ENCODE measurements at regions not wholly inside any gene's neighbourhood (a gene's known extent, or its start where the extent isn't known, plus 50 kb on each side); places are given as distances from the start of the nearest gene placed in this dataset.

DNA sequence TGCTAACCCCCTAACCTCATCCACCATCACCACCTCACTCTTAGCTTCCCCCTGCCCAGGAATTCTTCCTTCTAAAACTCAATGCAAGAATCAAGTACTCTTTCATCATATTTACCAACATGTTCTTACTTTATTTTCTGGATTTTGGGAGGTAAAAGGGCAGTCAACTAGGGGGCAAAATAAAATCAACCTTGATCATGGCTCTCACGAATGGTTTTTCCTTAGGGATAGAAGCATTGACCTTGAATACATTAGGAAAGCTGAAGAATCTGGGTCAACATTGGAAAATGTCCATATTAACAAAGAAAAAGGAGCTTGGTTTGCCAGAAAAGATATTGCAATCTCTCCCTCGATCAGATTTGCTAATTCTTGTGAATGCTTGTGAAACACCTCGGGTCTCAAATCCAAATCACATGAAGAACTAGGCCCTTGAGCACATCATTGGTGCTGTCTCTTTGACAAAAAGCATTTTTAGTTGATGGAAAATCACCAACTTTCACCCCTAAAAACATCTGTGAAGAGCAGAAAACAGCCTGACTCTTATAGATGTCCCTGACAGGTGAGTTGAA is 58.9 kb downstream of the ZC3H11B start:
- POLR2A ChIA-PET (ENCODE audit: partially characterized antibody), result no interaction called here
- no peak overlapping the region for H3K4me3 ChIP-seq (ENCODE audit: extremely low read depth in 1 of 4, insufficient read depth in 2 of 4, low read depth in 3 of 4, low read length in 4 of 4)
- no peak overlapping the region for H2BK120ac ChIP-seq (replicated peaks; ENCODE audit: low read depth, low read length)
- no peak overlapping the region for H2BK12ac ChIP-seq (ENCODE audit: low read depth, low read length)
- no peaks in the 10 kb centered on the region for H3K27me3 ChIP-seq (replicated peaks in 1 of 4; ENCODE audit: control insufficient read depth in 3 of 4, extremely low read depth in 1 of 4, insufficient read depth in 3 of 4, low read length in 3 of 4)
- H2AFZ ChIP-seq (ENCODE audit: low read length), result no peak overlapping the region
- H2BK20ac ChIP-seq (ENCODE audit: low read length), result no peak overlapping the region
- no peaks in the 10 kb centered on the region for H3K9me3 ChIP-seq (ENCODE audit: insufficient read depth in 2 of 2, low read depth in 1 of 2, low read length in 1 of 2)
- no peak overlapping the region for H3K4me2 ChIP-seq (ENCODE audit: insufficient read depth in 1 of 2, low read depth in 2 of 2, low read length in 2 of 2)
- H3K23me2 ChIP-seq (ENCODE audit: low read depth, low read length), result no peaks in the 10 kb centered on the region
- H3K79me1 ChIP-seq (ENCODE audit: low read depth, low read length), result no peaks in the 10 kb centered on the region
- CTCF ChIA-PET (ENCODE audit: partially characterized antibody), result interaction anchor here (0.6 to 1.1 kb wide), 3 partner anchors 13 to 168 kb away, joined by 3 to 6 read pairs (median 3); no protein-coding TSS in a partner anchor
- no peak overlapping the region for H2BK5ac ChIP-seq (ENCODE audit: low read depth, low read length)
- no peak overlapping the region for H3K18ac ChIP-seq (ENCODE audit: extremely low read depth, low read length)
- H4K8ac ChIP-seq (ENCODE audit: extremely low read depth, insufficient read depth, low read length), result no peak overlapping the region
- no peak overlapping the region for H3K23ac ChIP-seq (ENCODE audit: insufficient read length)
- H4K91ac ChIP-seq (replicated peaks; ENCODE audit: insufficient read length, low read length), result no peak overlapping the region
- no peak overlapping the region for H3K9ac ChIP-seq (replicated peaks in 1 of 4; ENCODE audit: extremely low read depth in 1 of 4, low read depth in 3 of 4, low read length in 3 of 4)
- H4K20me1 ChIP-seq (replicated peaks in 1 of 2; ENCODE audit: control insufficient read depth in 1 of 2, insufficient read depth in 2 of 2, low read length in 2 of 2), result no peaks in the 10 kb centered on the region
- H3K4ac ChIP-seq (replicated peaks; ENCODE audit: insufficient read length, low read depth, low read length), result no peak overlapping the region
- no peak overlapping the region for H3K27ac ChIP-seq (ENCODE audit: low read depth, low read length)
- no peak overlapping the region for H3K56ac ChIP-seq (replicated peaks; ENCODE audit: insufficient read length, low read depth, low read length)
- peaks cover 0 to 6% (median 2%) of the 10 kb centered on the region in 4 experiments; a peak in 2 of 7 replicates for H3K4me1 ChIP-seq (replicated peaks in 1 of 4; ENCODE audit: control insufficient read depth in 3 of 4, insufficient read depth in 4 of 4, low read length in 3 of 4)
- no peak overlapping the region for H2AK5ac ChIP-seq (ENCODE audit: low read depth, low read length)
- FAIRE-seq (no peak), DNase-seq (ENCODE audit: low read depth in 1 of 2, low spot score in 2 of 2) (no peak)
- 84% methylated on average over 3 of the region's 3 CpGs; no CpG with 5 or more reads in 1 of the 2 experiments for WGBS, 2 experiments (ENCODE audit: extremely low coverage in 1 of 2, insufficient coverage in 1 of 2, insufficient read length in 1 of 2, insufficient replicate concordance in 2 of 2, low coverage in 1 of 2, low lambda C conversion rate in 2 of 2, missing lambda C conversion rate in 1 of 2)
- no peaks in the 10 kb centered on the region for H3K36me3 ChIP-seq (ENCODE audit: control insufficient read depth in 2 of 4, insufficient read depth in 4 of 4, low read length in 3 of 4)
- no peak overlapping the region for H3K14ac ChIP-seq (ENCODE audit: insufficient read length)
- H4K5ac ChIP-seq (ENCODE audit: insufficient read length, low read depth, low read length), result no peak overlapping the region
- no peak overlapping the region for H2BK15ac ChIP-seq (ENCODE audit: low read length)
- H3K79me2 ChIP-seq (ENCODE audit: control insufficient read depth in 1 of 2, insufficient read depth in 2 of 2, low read length in 2 of 2), result no peaks in the 10 kb centered on the region
- no peak for TF ChIP-seq HDAC2 (IDR thresholded peaks at IDR 0.05; ENCODE audit: borderline replicate concordance in 1 of 2, low read depth in 2 of 2, low read length in 2 of 2)
- TF ChIP-seq TEAD4 (IDR thresholded peaks at IDR 0.05; ENCODE audit: low read depth, low read length), result no peak
- no peak for TF ChIP-seq CBX5 (IDR thresholded peaks at IDR 0.05; ENCODE audit: low read depth, low read length)
- no peak for TF ChIP-seq CHD2 (IDR thresholded peaks at IDR 0.05; ENCODE audit: low read length)
- no peak for TF ChIP-seq EP300 (IDR thresholded peaks at IDR 0.05; ENCODE audit: borderline replicate concordance in 1 of 2, low read depth in 2 of 2, low read length in 2 of 2)
- no peak for TF ChIP-seq SIN3A (conservative IDR thresholded peaks at IDR 0.05 in 1 of 2, IDR thresholded peaks at IDR 0.05 in 1 of 2; ENCODE audit: low read depth in 1 of 2, low read length in 2 of 2)
- TF ChIP-seq MAFK (IDR thresholded peaks at IDR 0.05; ENCODE audit: low read depth, low read length), result no peak
- TF ChIP-seq CTBP2 (IDR thresholded peaks at IDR 0.05; ENCODE audit: borderline replicate concordance, insufficient read depth, insufficient read length, low read length), result no peak
- no peak for TF ChIP-seq CBX8 (IDR thresholded peaks at IDR 0.05; ENCODE audit: borderline replicate concordance, low read depth, low read length)
- TF ChIP-seq SIX5 (IDR thresholded peaks at IDR 0.05; ENCODE audit: low read depth, low read length), result no peak
- TF ChIP-seq USF2 (IDR thresholded peaks at IDR 0.05; ENCODE audit: low read length), result no peak
